ENCODE measurements at regions not wholly inside any gene's neighbourhood (a gene's known extent, or its start where the extent isn't known, plus 50 kb on each side); places are given as distances from the start of the nearest gene placed in this dataset.

DNA sequence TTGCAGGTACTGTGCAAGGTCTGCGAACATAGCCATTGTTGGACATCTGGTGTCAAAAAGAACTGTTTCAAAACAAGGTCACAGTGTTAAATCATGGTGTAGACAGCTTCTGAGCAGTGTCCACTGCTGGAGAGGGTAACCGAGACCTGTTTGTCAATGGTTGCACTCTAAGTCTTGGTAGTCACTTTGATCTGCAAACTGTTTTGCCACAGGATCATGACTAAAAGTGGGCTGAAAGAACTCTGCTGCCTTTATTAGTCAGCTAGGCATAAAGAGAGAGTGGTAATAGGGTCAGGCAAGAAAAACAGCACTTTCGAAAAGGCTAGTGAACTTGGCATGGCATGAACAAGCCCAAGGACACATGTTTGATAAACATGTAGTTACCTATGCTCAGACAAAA is 552.3 kb upstream of the CITED2 start:
- no peaks in the 10 kb centered on the region for H3K9me3 ChIP-seq (ENCODE audit: severe bottlenecking)
- H3K4me3 ChIP-seq (ENCODE audit: severe bottlenecking) = no peak overlapping the region
- ATAC-seq (ENCODE audit: low read depth) (no peak), DNase-seq (ENCODE audit: low spot score) (no peak)
- no peaks in the 10 kb centered on the region for H3K4me1 ChIP-seq (ENCODE audit: insufficient read depth, poor library complexity, severe bottlenecking)
- no peaks in the 10 kb centered on the region for H3K27me3 ChIP-seq (ENCODE audit: insufficient read depth, poor library complexity, severe bottlenecking)
- H3K27ac ChIP-seq (ENCODE audit: poor library complexity, severe bottlenecking) = no peak overlapping the region
- H3K36me3 ChIP-seq (ENCODE audit: low read depth) = no peaks in the 10 kb centered on the region
- no peak for TF ChIP-seq CTCF (IDR thresholded peaks at IDR 0.05; ENCODE audit: poor library complexity, severe bottlenecking)

DNA sequence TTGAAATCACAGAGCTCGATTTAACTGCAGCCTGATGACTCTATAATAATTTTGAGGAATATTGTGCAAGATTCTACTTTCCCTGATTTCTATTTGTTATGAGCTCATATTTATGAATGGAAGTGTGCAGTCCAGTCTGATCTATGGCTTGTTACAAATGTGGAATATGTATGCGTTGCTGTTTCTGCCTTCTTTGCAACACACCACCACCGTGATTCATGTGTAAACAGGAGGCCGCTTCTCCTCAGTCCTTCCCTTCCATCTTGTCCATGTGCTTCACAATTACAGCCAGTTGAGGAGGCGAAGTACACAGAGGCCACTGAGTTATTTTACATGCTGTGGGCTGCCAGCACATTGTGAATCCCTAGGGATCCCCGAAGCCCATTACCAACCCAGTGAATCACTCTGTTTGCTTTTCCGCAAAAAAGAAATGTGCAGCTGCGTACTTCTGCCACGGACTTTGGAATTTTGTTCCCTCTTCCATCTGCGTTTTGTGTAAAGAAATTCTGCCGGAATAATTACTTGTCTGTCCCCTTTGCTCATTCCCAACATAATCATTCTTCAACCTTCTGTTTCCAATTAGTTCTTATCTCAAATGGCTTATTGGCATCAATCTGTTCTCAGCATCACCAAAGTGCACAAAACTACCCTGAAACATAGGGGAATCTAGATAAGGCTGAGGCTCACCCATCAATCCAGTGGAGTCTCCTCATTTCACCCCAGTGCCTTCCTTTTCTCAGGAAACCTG is 551.6 kb upstream of the CITED2 start:
- Histone ChIP-seq H3K4me1 (ENCODE audit: insufficient read depth, poor library complexity, severe bottlenecking) (no peaks in the 10 kb centered on the region), H3K4me3 (ENCODE audit: severe bottlenecking) (no peak overlapping the region), H3K27ac (ENCODE audit: poor library complexity, severe bottlenecking) (no peak overlapping the region), H3K9me3 (ENCODE audit: severe bottlenecking) (no peaks in the 10 kb centered on the region), H3K36me3 (ENCODE audit: low read depth) (no peaks in the 10 kb centered on the region), H3K27me3 (ENCODE audit: insufficient read depth, poor library complexity, severe bottlenecking) (no peaks in the 10 kb centered on the region)
- no peak for TF ChIP-seq CTCF (IDR thresholded peaks at IDR 0.05; ENCODE audit: poor library complexity, severe bottlenecking)
- DNase-seq (ENCODE audit: low spot score) (no peak), ATAC-seq (ENCODE audit: low read depth) (no peak)

DNA sequence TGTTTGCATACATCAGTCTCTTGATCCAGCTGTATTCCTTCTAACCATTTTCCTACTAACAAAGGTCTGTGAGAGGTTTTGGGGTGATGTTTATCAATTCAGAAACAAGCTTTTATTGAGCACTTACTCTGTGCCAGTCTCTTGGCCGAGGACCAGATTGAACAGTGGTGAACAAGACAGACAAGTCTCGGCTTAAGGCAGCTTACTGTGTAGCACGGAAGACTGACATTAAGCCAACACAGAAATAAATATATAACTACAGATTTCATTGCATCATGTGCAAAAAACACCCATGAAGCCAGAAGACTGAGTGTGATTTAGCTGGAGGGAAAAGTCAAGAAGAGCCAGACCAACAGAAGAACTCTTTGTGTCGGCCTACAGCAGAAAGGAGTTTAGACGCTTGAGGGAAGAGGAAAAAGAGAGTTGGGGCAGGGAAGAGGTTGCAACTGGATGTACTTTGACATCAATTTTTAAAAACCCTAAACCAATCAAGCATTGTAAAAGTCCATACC is 549.6 kb upstream of the CITED2 start:
- DNase-seq (ENCODE audit: low spot score) = no peak
- Histone ChIP-seq H3K27ac (ENCODE audit: poor library complexity, severe bottlenecking) (no peak overlapping the region), H3K36me3 (ENCODE audit: low read depth) (no peaks in the 10 kb centered on the region), H3K4me1 (ENCODE audit: insufficient read depth, poor library complexity, severe bottlenecking) (no peaks in the 10 kb centered on the region), H3K27me3 (ENCODE audit: insufficient read depth, poor library complexity, severe bottlenecking) (no peaks in the 10 kb centered on the region), H3K4me3 (ENCODE audit: severe bottlenecking) (no peak overlapping the region), H3K9me3 (ENCODE audit: severe bottlenecking) (no peaks in the 10 kb centered on the region)
- no peak for ATAC-seq (ENCODE audit: low read depth)
- no peak for TF ChIP-seq CTCF (IDR thresholded peaks at IDR 0.05; ENCODE audit: poor library complexity, severe bottlenecking)

DNA sequence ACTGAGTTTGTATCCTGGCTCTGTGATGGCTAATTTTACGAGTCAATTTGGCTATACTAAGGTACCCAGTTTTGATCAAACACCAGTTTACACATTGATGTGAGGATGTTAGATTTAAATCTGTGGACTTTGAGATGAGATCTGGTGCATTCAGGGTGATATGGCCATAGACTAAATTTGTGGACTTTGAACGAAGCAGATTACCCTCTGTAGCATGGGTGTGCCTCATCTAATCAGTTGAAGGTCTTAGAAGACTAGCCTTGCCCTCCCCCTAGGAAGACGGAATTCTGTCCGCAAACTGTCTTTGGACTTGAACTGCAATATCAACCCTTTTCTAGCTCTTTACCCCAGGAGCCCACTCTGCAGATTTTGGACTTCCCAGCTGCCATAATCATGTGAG is 547.8 kb upstream of the CITED2 start:
- ATAC-seq (ENCODE audit: low read depth) = no peak
- no peaks in the 10 kb centered on the region for H3K4me1 ChIP-seq (ENCODE audit: insufficient read depth, poor library complexity, severe bottlenecking)
- no peak for TF ChIP-seq CTCF (IDR thresholded peaks at IDR 0.05; ENCODE audit: poor library complexity, severe bottlenecking)
- no peak overlapping the region for H3K27ac ChIP-seq (ENCODE audit: poor library complexity, severe bottlenecking)
- DNase-seq (ENCODE audit: low spot score) = no peak
- H3K27me3 ChIP-seq (ENCODE audit: insufficient read depth, poor library complexity, severe bottlenecking) = no peaks in the 10 kb centered on the region
- H3K4me3 ChIP-seq (ENCODE audit: severe bottlenecking) = no peak overlapping the region
- H3K36me3 ChIP-seq (ENCODE audit: low read depth) = no peaks in the 10 kb centered on the region
- no peaks in the 10 kb centered on the region for H3K9me3 ChIP-seq (ENCODE audit: severe bottlenecking)

GRCh38 chr6:139920776-139921100 is 546.3 kb upstream of the CITED2 start:
- TF ChIP-seq CTCF (IDR thresholded peaks at IDR 0.05; ENCODE audit: poor library complexity, severe bottlenecking) = no peak
- DNase-seq (ENCODE audit: low spot score) (no peak), ATAC-seq (ENCODE audit: low read depth) (no peak)
- H3K9me3 ChIP-seq (ENCODE audit: severe bottlenecking) = no peaks in the 10 kb centered on the region
- no peak overlapping the region for H3K27ac ChIP-seq (ENCODE audit: poor library complexity, severe bottlenecking)
- no peaks in the 10 kb centered on the region for H3K4me1 ChIP-seq (ENCODE audit: insufficient read depth, poor library complexity, severe bottlenecking)
- H3K36me3 ChIP-seq (ENCODE audit: low read depth) = no peaks in the 10 kb centered on the region
- H3K4me3 ChIP-seq (ENCODE audit: severe bottlenecking) = no peak overlapping the region
- no peaks in the 10 kb centered on the region for H3K27me3 ChIP-seq (ENCODE audit: insufficient read depth, poor library complexity, severe bottlenecking)

Data from RWPE2 (cell line).